H1 (cell line): ENCODE measurements at regions not wholly inside any gene's neighbourhood (a gene's known extent, or its start where the extent isn't known, plus 50 kb on each side); places are given as distances from the start of the nearest gene placed in this dataset.
"Not testable (repeated sequence)": the region's sequence is repeated elsewhere in the genome, so short reads cannot be mapped to it uniquely, and the experiment has no call there.

ENCODE experiments used
- CTCF ChIA-PET: fragments of 300-600 bp; sonication (Branson Sonifier 250); formaldehyde crosslinking; loops from one replicate; lab custom pipeline; 2021; ENCODE audit not compliant: partially characterized antibody; lab: Charles Lee
- POLR2A ChIA-PET: fragments of 300-600 bp; sonication (Branson Sonifier 250); formaldehyde crosslinking; loops from one replicate; lab custom pipeline; 2021; ENCODE audit warnings: inconsistent platforms; ENCODE audit not compliant: partially characterized antibody; lab: Charles Lee
- DNase-seq, 2 experiments: peaks; one replicate each; pipeline versions ENCODE4 v3.0.0 to v3.0.0-alpha.2; 2010 to 2022; ENCODE audit warnings: low spot score in 2 of 2, low read depth in 1 of 2, mixed read lengths in 1 of 2
- FAIRE-seq: peaks from 2 replicates; lab custom pipeline; 2011; peaks lifted over from hg19 to GRCh38; lab: Jason Lieb, UNC
- H2AFZ ChIP-seq: 2 replicates; pipeline ENCODE4 v1.8.1; 2012; ENCODE audit warnings: low read length, inconsistent platforms
- H2AK5ac ChIP-seq: 2 replicates; pipeline ENCODE4 v1.6.1; 2013; ENCODE audit warnings: low read depth, low read length
- H2BK120ac ChIP-seq: replicated peaks from 2 replicates; pipeline ENCODE3; 2013; ENCODE audit warnings: low read depth, low read length, inconsistent platforms
- H2BK12ac ChIP-seq: 2 replicates; pipeline ENCODE4 v1.6.1; 2013; ENCODE audit warnings: low read depth, low read length
- H2BK15ac ChIP-seq: 2 replicates; pipeline ENCODE4 v1.6.1; 2013; ENCODE audit warnings: low read length
- H2BK20ac ChIP-seq: 2 replicates; pipeline ENCODE4 v1.6.1; 2013; ENCODE audit warnings: low read length
- H2BK5ac ChIP-seq: 2 replicates; pipeline ENCODE4 v1.6.1; 2013; ENCODE audit warnings: low read depth, low read length
- H3K14ac ChIP-seq: 2 replicates; pipeline ENCODE4 v1.6.1; 2013; ENCODE audit warnings: inconsistent platforms; ENCODE audit not compliant: insufficient read length
- H3K18ac ChIP-seq: 2 replicates; pipeline ENCODE4 v1.6.1; 2013; ENCODE audit warnings: low read length; ENCODE audit errors: extremely low read depth
- H3K23ac ChIP-seq: 2 replicates; pipeline ENCODE4 v1.6.1; 2013; ENCODE audit warnings: inconsistent platforms; ENCODE audit not compliant: insufficient read length
- H3K23me2 ChIP-seq: 2 replicates; pipeline ENCODE4 v1.6.1; 2013; ENCODE audit warnings: low read depth, low read length
- H3K27ac ChIP-seq: 2 replicates; pipeline ENCODE4 v1.6.1; 2011; ENCODE audit warnings: low read depth, low read length, inconsistent platforms
- H3K27me3 ChIP-seq, 4 experiments: replicated peaks in 1 of 4; 1 replicate in 1 of 4; 2 replicates in 3 of 4; pipeline versions ENCODE4 v1.6.1 to v1.8.1; 2011 to 2013; ENCODE audit warnings: low read length in 3 of 4, mild to moderate bottlenecking in 3 of 4, inconsistent platforms in 2 of 4, mixed read lengths in 2 of 4, moderate library complexity in 1 of 4; ENCODE audit not compliant: control insufficient read depth in 3 of 4, insufficient read depth in 3 of 4; ENCODE audit errors: extremely low read depth in 1 of 4
- H3K36me3 ChIP-seq, 4 experiments: 2 replicates each; pipeline versions ENCODE4 v1.6.1 to v1.8.1; 2011 to 2013; ENCODE audit warnings: mild to moderate bottlenecking in 4 of 4, low read length in 3 of 4, moderate library complexity in 2 of 4, control low read depth in 1 of 4, inconsistent platforms in 1 of 4; ENCODE audit not compliant: insufficient read depth in 4 of 4, control insufficient read depth in 2 of 4
- H3K4ac ChIP-seq: replicated peaks from 2 replicates; pipeline ENCODE3; 2013; ENCODE audit warnings: low read length, low read depth, mixed read lengths, inconsistent platforms; ENCODE audit not compliant: insufficient read length
- H3K4me1 ChIP-seq, 4 experiments: replicated peaks in 1 of 4; 1 replicate in 1 of 4; 2 replicates in 3 of 4; pipeline versions ENCODE4 v1.6.1 to v1.8.1; 2011 to 2013; ENCODE audit warnings: low read length in 3 of 4, inconsistent platforms in 2 of 4, mixed read lengths in 1 of 4; ENCODE audit not compliant: insufficient read depth in 4 of 4, control insufficient read depth in 3 of 4
- H3K4me2 ChIP-seq, 2 experiments: 2 replicates each; pipeline versions ENCODE4 v1.6.1 to v1.8.1; 2011 to 2013; ENCODE audit warnings: low read depth in 2 of 2, low read length in 2 of 2, control low read depth in 1 of 2, inconsistent platforms in 1 of 2, mild to moderate bottlenecking in 1 of 2; ENCODE audit not compliant: insufficient read depth in 1 of 2
- H3K4me3 ChIP-seq, 4 experiments: fragments of 200-600, 300-600 bp in 1 of 4; sonication (generic), shearing (Covaris generic), sonication (Bioruptor Twin) in 1 of 4; 2 replicates each; pipeline versions ENCODE4 v1.5.1 to v1.8.1; 2011 to 2016; ENCODE audit warnings: low read length in 4 of 4, low read depth in 3 of 4, control low read depth in 2 of 4, inconsistent platforms in 2 of 4, mild to moderate bottlenecking in 2 of 4, mixed read lengths in 1 of 4, moderate library complexity in 1 of 4; ENCODE audit not compliant: insufficient read depth in 2 of 4; ENCODE audit errors: extremely low read depth in 1 of 4
- H3K56ac ChIP-seq: replicated peaks from 2 replicates; pipeline ENCODE3; 2013; ENCODE audit warnings: low read depth, mild to moderate bottlenecking, mixed read lengths, low read length, inconsistent platforms; ENCODE audit not compliant: insufficient read length
- H3K79me1 ChIP-seq: 2 replicates; pipeline ENCODE4 v1.6.1; 2013; ENCODE audit warnings: low read depth, low read length, control low read depth
- H3K79me2 ChIP-seq, 2 experiments: 2 replicates each; pipeline versions ENCODE4 v1.6.1 to v1.8.1; 2012 to 2013; ENCODE audit warnings: low read length in 2 of 2, mild to moderate bottlenecking in 2 of 2, inconsistent platforms in 1 of 2; ENCODE audit not compliant: insufficient read depth in 2 of 2, control insufficient read depth in 1 of 2
- H3K9ac ChIP-seq, 4 experiments: replicated peaks in 1 of 4; 1 replicate in 1 of 4; 2 replicates in 3 of 4; pipeline versions ENCODE4 v1.6.1 to v1.8.1; 2011 to 2013; ENCODE audit warnings: low read depth in 3 of 4, low read length in 3 of 4, control low read depth in 2 of 4, mild to moderate bottlenecking in 2 of 4, moderate library complexity in 2 of 4, inconsistent platforms in 1 of 4; ENCODE audit errors: extremely low read depth in 1 of 4
- H3K9me3 ChIP-seq, 2 experiments: 2 replicates each; pipeline versions ENCODE4 v1.6.1 to v1.8.1; 2012 to 2013; ENCODE audit warnings: mild to moderate bottlenecking in 2 of 2, moderate library complexity in 2 of 2, control low read depth in 1 of 2, inconsistent platforms in 1 of 2, low read depth in 1 of 2, low read length in 1 of 2, mixed read lengths in 1 of 2; ENCODE audit not compliant: insufficient read depth in 2 of 2
- H4K20me1 ChIP-seq, 2 experiments: replicated peaks in 1 of 2; 2 replicates each; pipeline versions ENCODE3 to v1.8.1; 2011 to 2013; ENCODE audit warnings: inconsistent platforms in 2 of 2, low read length in 2 of 2, mild to moderate bottlenecking in 1 of 2; ENCODE audit not compliant: insufficient read depth in 2 of 2, control insufficient read depth in 1 of 2
- H4K5ac ChIP-seq: 2 replicates; pipeline ENCODE4 v1.6.1; 2013; ENCODE audit warnings: low read length, low read depth, mixed read lengths, inconsistent platforms; ENCODE audit not compliant: insufficient read length
- H4K8ac ChIP-seq: 2 replicates; pipeline ENCODE4 v1.8.0; 2013; ENCODE audit warnings: mild to moderate bottlenecking, moderate library complexity, low read length, inconsistent platforms; ENCODE audit not compliant: insufficient read depth; ENCODE audit errors: extremely low read depth
- H4K91ac ChIP-seq: replicated peaks from 2 replicates; pipeline ENCODE3; 2013; ENCODE audit warnings: low read length, mixed read lengths, inconsistent platforms; ENCODE audit not compliant: insufficient read length
- WGBS, 2 experiments: shearing (Covaris generic) in 1 of 2; methylation state at CpG; one replicate each; pipeline versions ENCODE4 v1.1.6 to v1.1.7; 2013 to 2015; ENCODE audit warnings: low lambda C conversion rate in 2 of 2, mixed read lengths in 2 of 2, inconsistent platforms in 1 of 2, low coverage in 1 of 2, missing lambda C conversion rate in 1 of 2; ENCODE audit not compliant: insufficient replicate concordance in 2 of 2, insufficient coverage in 1 of 2, insufficient read length in 1 of 2; ENCODE audit errors: extremely low coverage in 1 of 2, missing lambda C conversion rate in 1 of 2; 5-methylcytosine and 5-hydroxymethylcytosine counted together

GRCh38 chr17:20649097-20649767 lies 69.7 kb downstream of the CDRT15L2 start:
- H3K27me3 ChIP-seq, H4K8ac ChIP-seq, H3K14ac ChIP-seq, H4K5ac ChIP-seq, H3K4ac ChIP-seq, H3K23me2 ChIP-seq, H3K4me3 ChIP-seq, H2BK120ac ChIP-seq, H3K79me1 ChIP-seq, POLR2A ChIA-PET, H2AK5ac ChIP-seq, H2BK5ac ChIP-seq, H3K27ac ChIP-seq, H2BK15ac ChIP-seq, H3K36me3 ChIP-seq, H2BK20ac ChIP-seq, H4K20me1 ChIP-seq, H3K56ac ChIP-seq, H3K79me2 ChIP-seq, H3K4me2 ChIP-seq, FAIRE-seq, H2AFZ ChIP-seq, CTCF ChIA-PET, H3K9me3 ChIP-seq, DNase-seq, H2BK12ac ChIP-seq, H4K91ac ChIP-seq, H3K9ac ChIP-seq, H3K18ac ChIP-seq, H3K23ac ChIP-seq, H3K4me1 ChIP-seq: not testable (repeated sequence)
- WGBS, 2 experiments = 92% methylated on average over 8 of the region's 8 CpGs; no CpG with 5 or more reads in 1 of the 2 experiments

GRCh38 chr17:20651022-20651421 lies 71.5 kb downstream of the CDRT15L2 start:
- H3K18ac ChIP-seq, H2BK5ac ChIP-seq, H4K91ac ChIP-seq, H3K27me3 ChIP-seq, DNase-seq, H2BK20ac ChIP-seq, H2BK15ac ChIP-seq, H3K14ac ChIP-seq, H3K79me2 ChIP-seq, H3K4me1 ChIP-seq, H3K23ac ChIP-seq, H4K20me1 ChIP-seq, FAIRE-seq, CTCF ChIA-PET, H2BK12ac ChIP-seq, H3K56ac ChIP-seq, H3K36me3 ChIP-seq, H3K23me2 ChIP-seq, H3K9me3 ChIP-seq, H2AK5ac ChIP-seq, H3K9ac ChIP-seq, H4K5ac ChIP-seq, H3K4ac ChIP-seq, H3K4me3 ChIP-seq, H3K27ac ChIP-seq, H2BK120ac ChIP-seq, H3K4me2 ChIP-seq, H4K8ac ChIP-seq, POLR2A ChIA-PET, H2AFZ ChIP-seq, H3K79me1 ChIP-seq: not testable (repeated sequence)
- 98% methylated on average over 8 of the region's 8 CpGs; no CpG with 5 or more reads in 1 of the 2 experiments for WGBS, 2 experiments
